MCF 10A (cell line): ENCODE measurements at regions not wholly inside any gene's neighbourhood (a gene's known extent, or its start where the extent isn't known, plus 50 kb on each side); places are given as distances from the start of the nearest gene placed in this dataset.

Source experiments
- BruUV-seq: library from RNA; stranded (reverse); fragments of 400-500 nt; replicated peaks from 2 replicates; lab custom pipeline; 2021; lab: Mats Ljungman, UMichigan
- CTCF ChIA-PET: fragments of 300-600 bp; sonication (Branson Sonifier 250); formaldehyde crosslinking; extraction: SDS; loops from one replicate; lab custom pipeline; 2021; ENCODE audit warnings: antibody characterized with exemption, inconsistent platforms; lab: Yijun Ruan, JAX
- POLR2A ChIA-PET: fragments of 300-600, 350-650 bp; sonication (Branson Sonifier 250); formaldehyde crosslinking; extraction: SDS; loops from one replicate; lab custom pipeline; 2020; ENCODE audit warnings: antibody characterized with exemption, inconsistent platforms; lab: Yijun Ruan, JAX
- DNase-seq: peaks from one replicate; pipeline ENCODE4 v3.0.0-alpha.2; 2018; ENCODE audit not compliant: unreplicated experiment
- H3K27ac Mint-ChIP-seq: one replicate; pipeline ENCODE4 v1.8.0; 2022; ENCODE audit warnings: mild to moderate bottlenecking, low read depth, mixed read lengths; ENCODE audit not compliant: unreplicated experiment
- H3K27me3 Mint-ChIP-seq: one replicate; pipeline ENCODE4 v1.8.0; 2022; ENCODE audit warnings: mixed read lengths; ENCODE audit not compliant: insufficient read depth, unreplicated experiment
- H3K36me3 Mint-ChIP-seq: one replicate; pipeline ENCODE4 v1.8.0; 2022; ENCODE audit warnings: mild to moderate bottlenecking, moderate library complexity, mixed read lengths; ENCODE audit not compliant: insufficient read depth, unreplicated experiment
- H3K4me1 Mint-ChIP-seq: one replicate; pipeline ENCODE4 v1.8.0; 2022; ENCODE audit warnings: mixed read lengths; ENCODE audit not compliant: insufficient read depth, unreplicated experiment
- H3K4me3 Mint-ChIP-seq: one replicate; pipeline ENCODE4 v1.8.0; 2022; ENCODE audit warnings: mild to moderate bottlenecking, moderate library complexity, mixed read lengths; ENCODE audit not compliant: unreplicated experiment
- H3K9me3 Mint-ChIP-seq: one replicate; pipeline ENCODE4 v1.8.0; 2022; ENCODE audit warnings: mixed read lengths; ENCODE audit not compliant: unreplicated experiment
- intact Hi-C: fragments of 100-400 bp; cut with micrococcal nuclease; formaldehyde crosslinking; loops from 2 replicates; pipeline ENCODE4 v1.14.1; 2022
- TF ChIP-seq, protein P1 (sequence below): fragments of 200-600 bp; IDR thresholded peaks from one replicate; pipeline ENCODE4 v1.8.0; 2022; ENCODE audit warnings: antibody characterized with exemption, mild to moderate bottlenecking; ENCODE audit not compliant: unreplicated experiment

DNA sequence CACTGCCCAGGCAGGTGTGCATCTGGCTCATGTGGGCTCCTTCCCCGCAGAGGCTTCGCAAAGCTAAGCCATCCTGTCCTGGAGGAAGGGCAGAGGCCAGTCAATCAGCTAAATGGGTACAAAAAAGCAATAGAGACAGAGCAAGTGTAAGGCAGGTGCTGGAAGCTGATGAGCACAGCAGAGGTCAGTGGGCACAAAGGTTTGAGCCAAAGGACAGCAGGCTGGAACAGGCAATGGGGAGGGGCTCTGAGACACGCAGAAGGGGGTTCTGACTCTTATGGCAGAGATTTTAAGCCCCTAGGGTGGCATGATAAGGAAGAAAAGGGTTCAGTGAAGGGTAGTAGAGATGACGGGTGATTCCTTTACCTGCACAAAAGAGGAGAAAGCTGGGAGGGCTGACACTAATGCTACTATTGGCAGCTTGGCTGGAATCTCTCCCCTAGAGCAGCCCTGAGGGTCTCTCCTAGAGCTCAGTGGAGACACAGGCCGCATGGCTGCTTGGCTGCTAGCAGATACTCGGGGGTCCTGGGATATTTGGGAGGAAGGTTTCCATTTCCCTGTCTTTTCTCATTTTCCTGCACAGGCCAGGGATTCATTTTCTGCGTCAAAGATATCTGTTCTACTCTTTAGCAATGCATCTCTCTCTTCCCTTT, 132.4 kb downstream of the MYCN start:
- POLR2A ChIA-PET, result no interaction called here
- no TSS peak for BruUV-seq
- H3K9me3 Mint-ChIP-seq, result peaks cover 7% of the 10 kb centered on the region
- TF ChIP-seq, protein P1, sequence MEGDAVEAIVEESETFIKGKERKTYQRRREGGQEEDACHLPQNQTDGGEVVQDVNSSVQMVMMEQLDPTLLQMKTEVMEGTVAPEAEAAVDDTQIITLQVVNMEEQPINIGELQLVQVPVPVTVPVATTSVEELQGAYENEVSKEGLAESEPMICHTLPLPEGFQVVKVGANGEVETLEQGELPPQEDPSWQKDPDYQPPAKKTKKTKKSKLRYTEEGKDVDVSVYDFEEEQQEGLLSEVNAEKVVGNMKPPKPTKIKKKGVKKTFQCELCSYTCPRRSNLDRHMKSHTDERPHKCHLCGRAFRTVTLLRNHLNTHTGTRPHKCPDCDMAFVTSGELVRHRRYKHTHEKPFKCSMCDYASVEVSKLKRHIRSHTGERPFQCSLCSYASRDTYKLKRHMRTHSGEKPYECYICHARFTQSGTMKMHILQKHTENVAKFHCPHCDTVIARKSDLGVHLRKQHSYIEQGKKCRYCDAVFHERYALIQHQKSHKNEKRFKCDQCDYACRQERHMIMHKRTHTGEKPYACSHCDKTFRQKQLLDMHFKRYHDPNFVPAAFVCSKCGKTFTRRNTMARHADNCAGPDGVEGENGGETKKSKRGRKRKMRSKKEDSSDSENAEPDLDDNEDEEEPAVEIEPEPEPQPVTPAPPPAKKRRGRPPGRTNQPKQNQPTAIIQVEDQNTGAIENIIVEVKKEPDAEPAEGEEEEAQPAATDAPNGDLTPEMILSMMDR, result no peak
- no peaks in the 10 kb centered on the region for H3K4me1 Mint-ChIP-seq
- intact Hi-C loops, result no loop called here
- H3K36me3 Mint-ChIP-seq, result no peaks in the 10 kb centered on the region
- H3K4me3 Mint-ChIP-seq, result no peak overlapping the region
- no peak overlapping the region for H3K27ac Mint-ChIP-seq
- DNase-seq, result no peak
- no peaks in the 10 kb centered on the region for H3K27me3 Mint-ChIP-seq
- CTCF ChIA-PET, result interaction anchor here (0.5 kb wide), 1 partner anchor 38 kb away, joined by 3 read pairs; no protein-coding TSS in a partner anchor

DNA sequence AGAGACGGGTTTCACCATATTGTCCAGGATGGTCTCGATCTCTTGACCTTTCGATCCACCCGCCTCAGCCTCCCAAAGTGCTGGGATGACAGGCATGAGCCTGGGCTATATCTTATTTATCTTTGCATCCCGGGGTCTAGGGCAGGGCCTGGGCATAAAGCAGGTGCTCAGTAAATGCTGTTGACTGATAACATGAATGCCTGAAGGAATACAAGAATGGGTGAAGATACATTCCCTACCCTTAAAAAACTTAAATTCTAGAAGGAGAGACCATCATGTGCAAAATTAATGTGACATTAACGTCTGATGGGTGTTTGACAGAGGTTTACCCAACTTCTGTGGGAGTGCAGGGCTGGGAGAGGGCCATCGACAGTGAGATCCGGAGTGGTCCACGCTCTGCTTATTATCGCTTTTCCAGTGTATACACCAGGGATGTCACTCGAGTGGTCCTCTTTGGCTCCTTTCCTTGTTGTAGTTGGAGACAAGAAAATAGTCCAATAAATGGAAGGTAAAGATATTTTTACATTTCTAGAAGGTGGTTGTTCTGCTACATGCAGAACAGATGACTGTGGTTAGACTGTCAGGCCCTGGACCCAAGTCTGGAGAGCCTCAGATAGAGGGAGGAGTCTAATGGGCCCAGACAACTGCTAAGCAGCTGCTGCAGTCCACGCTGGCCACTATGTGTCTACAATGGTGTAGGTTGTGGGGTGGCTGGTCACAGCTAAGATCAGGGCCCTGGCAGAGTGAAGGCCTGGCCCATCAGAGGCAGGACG, 131.7 kb downstream of the MYCN start:
- H3K4me3 Mint-ChIP-seq, result no peak overlapping the region
- intact Hi-C loops, result no loop called here
- H3K36me3 Mint-ChIP-seq, result no peaks in the 10 kb centered on the region
- TF ChIP-seq, protein P1, result no peak
- no peaks in the 10 kb centered on the region for H3K4me1 Mint-ChIP-seq
- peaks cover 7% of the 10 kb centered on the region for H3K9me3 Mint-ChIP-seq
- H3K27ac Mint-ChIP-seq, result no peak overlapping the region
- no peaks in the 10 kb centered on the region for H3K27me3 Mint-ChIP-seq
- ChIA-PET CTCF (interaction anchor here (0.6 kb wide), 1 partner anchor 145 kb away, joined by 4 read pairs; no protein-coding TSS in a partner anchor), POLR2A (interaction anchor here (0.7 kb wide), 1 partner anchor 31 kb away, joined by 3 read pairs; no protein-coding TSS in a partner anchor)
- DNase-seq, result no peak
- no TSS peak for BruUV-seq

DNA sequence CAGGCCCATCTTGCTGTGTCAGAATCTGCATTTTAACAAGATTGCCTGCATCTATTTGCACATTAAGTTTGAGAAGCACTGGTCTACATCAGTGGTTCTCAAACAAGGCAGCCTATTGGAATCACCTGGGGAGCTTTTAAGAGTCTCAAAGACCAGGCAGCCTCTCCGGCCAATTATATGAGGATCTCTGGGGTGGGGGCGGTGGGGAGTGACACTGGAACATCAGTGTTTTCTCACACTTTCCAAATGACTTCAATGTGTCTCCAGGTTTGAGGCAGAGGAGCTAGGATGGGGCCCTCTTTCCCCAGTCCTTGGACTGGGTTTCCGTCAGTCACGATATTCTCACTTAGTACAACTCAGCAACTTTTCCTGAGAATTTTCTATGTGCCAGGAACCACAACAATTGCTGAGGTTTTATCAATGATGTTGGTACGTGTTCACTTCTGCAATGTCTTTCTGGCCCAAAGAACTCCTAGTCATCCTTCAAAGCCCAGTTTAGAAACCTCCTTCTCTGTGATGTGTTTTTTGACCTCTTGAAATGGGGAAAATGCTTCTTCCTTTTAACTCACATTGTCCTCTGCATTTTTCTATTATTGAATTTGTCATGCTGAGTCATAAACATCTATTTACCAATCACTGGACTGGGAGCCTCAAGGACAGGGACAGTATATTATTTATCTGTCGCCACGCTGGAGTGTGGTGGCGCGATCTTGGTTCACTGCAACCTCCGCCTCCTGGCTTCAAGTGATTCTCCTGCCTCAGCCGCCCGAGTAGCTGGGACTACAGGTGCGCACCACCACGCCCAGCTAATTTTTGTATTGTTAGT, 130.9 kb downstream of the MYCN start:
- Mint-ChIP-seq H3K4me3 (no peak overlapping the region), H3K27ac (no peak overlapping the region), H3K36me3 (no peaks in the 10 kb centered on the region), H3K9me3 (peaks cover 7% of the 10 kb centered on the region), H3K4me1 (no peaks in the 10 kb centered on the region), H3K27me3 (no peaks in the 10 kb centered on the region)
- intact Hi-C loops, result no loop called here
- TF ChIP-seq, protein P1, result no peak
- ChIA-PET CTCF (interaction anchor here (1.0 kb wide), 1 partner anchor 131 kb away, joined by 4 read pairs; the partner anchor contains the start of gene MYCN), POLR2A (interaction anchor here (0.7 kb wide), 1 partner anchor 30 kb away, joined by 3 read pairs; no protein-coding TSS in a partner anchor)
- no TSS peak for BruUV-seq
- no peak for DNase-seq

DNA sequence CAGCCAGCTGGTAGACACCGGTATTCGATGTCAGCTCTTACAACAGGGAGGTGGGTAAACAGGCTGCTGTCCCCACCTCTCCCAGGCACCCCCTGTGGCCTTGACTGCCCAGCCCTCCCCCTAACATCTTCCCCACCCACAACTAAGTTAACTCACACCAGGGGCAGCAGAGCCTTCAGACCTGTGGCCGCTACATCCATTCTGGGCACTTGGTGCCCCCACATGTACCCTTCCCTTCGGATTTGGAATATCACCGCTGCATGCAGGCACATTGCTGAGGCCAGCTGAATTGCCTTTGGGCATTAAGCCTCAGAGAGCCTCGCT, 130.3 kb downstream of the MYCN start:
- ChIA-PET POLR2A (interaction anchor here (0.7 kb wide), 1 partner anchor 147 kb away, joined by 3 read pairs; no protein-coding TSS in a partner anchor), CTCF (interaction anchor here (1.0 kb wide), 1 partner anchor 131 kb away, joined by 4 read pairs; the partner anchor contains the start of gene MYCN)
- no peaks in the 10 kb centered on the region for H3K36me3 Mint-ChIP-seq
- DNase-seq, result no peak
- peaks cover 7% of the 10 kb centered on the region for H3K9me3 Mint-ChIP-seq
- intact Hi-C loops, result no loop called here
- BruUV-seq, result no TSS peak
- H3K27ac Mint-ChIP-seq, result no peak overlapping the region
- H3K4me1 Mint-ChIP-seq, result no peaks in the 10 kb centered on the region
- H3K27me3 Mint-ChIP-seq, result no peaks in the 10 kb centered on the region
- H3K4me3 Mint-ChIP-seq, result no peak overlapping the region
- TF ChIP-seq, protein P1, result no peak
